ENCODE measurements at regions not wholly inside any gene's neighbourhood (a gene's known extent, or its start where the extent isn't known, plus 50 kb on each side); places are given as distances from the start of the nearest gene placed in this dataset.
A peak's percentile ranks its signal among the peaks of the same experiment; 100 is the strongest.
"Not testable (repeated sequence)": the region's sequence is repeated elsewhere in the genome, so short reads cannot be mapped to it uniquely, and the experiment has no call there.

DNA sequence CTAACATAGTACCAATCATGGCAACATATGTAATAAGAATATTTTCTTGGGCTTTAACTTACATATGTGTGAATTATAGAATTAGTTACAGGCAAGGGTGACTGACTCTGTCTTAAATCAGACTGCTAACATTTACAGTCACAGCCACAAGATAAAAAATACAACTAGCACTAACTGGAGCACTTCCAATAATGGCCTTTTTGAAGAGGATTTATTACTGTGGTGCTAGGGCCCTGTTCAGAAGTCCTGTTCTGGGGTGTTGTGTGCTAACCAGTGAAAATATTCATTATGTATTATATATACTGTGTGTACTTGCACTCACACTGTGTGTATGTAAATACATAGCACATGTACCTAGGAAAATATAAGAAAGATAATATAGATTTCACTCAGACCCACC lies 1611.2 kb downstream of the PCDH18 start:
- no peaks in the 10 kb centered on the region for H3K36me3 ChIP-seq
- no peaks in the 10 kb centered on the region for H3K27me3 ChIP-seq
- no peak overlapping the region for H3K27ac ChIP-seq
- H3K9me3 ChIP-seq: no peaks in the 10 kb centered on the region
- TF ChIP-seq POLR2A (IDR thresholded peaks at IDR 0.05): no peak
- no peak for TF ChIP-seq CTCF (IDR thresholded peaks at IDR 0.05)
- TF ChIP-seq POLR2AphosphoS5 (IDR thresholded peaks at IDR 0.05): no peak
- TF ChIP-seq EP300 (IDR thresholded peaks at IDR 0.05): no peak
- H3K4me3 ChIP-seq: no peak overlapping the region
- peak in 1 of 2 donors; percentile 2 for DNase-seq
- no peaks in the 10 kb centered on the region for H3K4me1 ChIP-seq
- intact Hi-C loops (cut with DNase I; ENCODE audit: low total_unique reads): no loop called here

DNA sequence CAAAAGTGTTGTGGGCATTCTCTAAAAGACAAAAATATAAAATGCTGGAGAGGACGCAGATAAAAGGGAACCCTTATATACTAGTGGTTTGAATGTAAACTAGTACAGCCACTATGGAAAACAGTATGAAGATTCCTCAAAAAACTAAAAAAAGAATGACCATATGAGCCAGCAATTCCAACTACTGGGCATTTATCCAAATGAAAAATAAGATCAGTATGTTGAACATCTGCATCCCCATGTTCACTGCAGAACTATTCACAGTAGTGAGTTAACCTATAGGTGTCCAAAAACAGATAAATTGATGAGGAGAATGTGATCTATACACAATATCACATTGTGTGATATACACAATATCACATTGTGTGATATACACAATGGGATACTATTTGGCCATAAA lies 1615.3 kb downstream of the PCDH18 start:
- WGBS, 5 donors: 48 to 76% (median 73%) methylated on average over 1 of the region's 1 CpG
- Histone ChIP-seq H3K36me3 (no peaks in the 10 kb centered on the region), H3K27me3 (no peaks in the 10 kb centered on the region), H3K27ac (no peak overlapping the region), H3K9me3 (no peaks in the 10 kb centered on the region), H3K4me3 (no peak overlapping the region), H3K4me1 (no peaks in the 10 kb centered on the region)
- peak in 1 of 2 donors; percentile 42 for DNase-seq
- TF ChIP-seq CTCF (IDR thresholded peaks at IDR 0.05) (no peak), POLR2AphosphoS5 (IDR thresholded peaks at IDR 0.05) (no peak), POLR2A (IDR thresholded peaks at IDR 0.05) (no peak), EP300 (IDR thresholded peaks at IDR 0.05) (no peak)
- intact Hi-C loops (cut with DNase I; ENCODE audit: low total_unique reads): no loop called here

DNA sequence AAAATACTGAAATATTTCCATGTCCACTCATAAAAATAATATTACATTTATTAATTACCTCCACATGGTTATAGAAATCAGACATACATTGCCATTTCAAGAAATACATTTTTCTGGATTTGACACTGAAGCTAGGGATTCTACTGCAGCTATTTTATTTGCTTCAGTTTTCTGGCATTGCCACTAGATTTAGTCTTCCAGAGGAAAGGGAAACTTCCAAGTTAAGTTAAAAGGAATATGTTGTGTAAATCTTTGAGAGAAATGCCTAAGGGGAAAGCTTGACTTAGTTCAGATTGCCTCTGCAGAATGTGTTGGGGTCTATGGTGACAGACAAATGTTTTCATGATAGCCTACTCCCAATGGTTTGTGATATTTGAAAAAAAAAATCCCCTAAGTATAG lies 1631.3 kb downstream of the PCDH18 start:
- Histone ChIP-seq H3K4me1 (no peaks in the 10 kb centered on the region), H3K36me3 (no peaks in the 10 kb centered on the region), H3K4me3 (no peak overlapping the region), H3K27ac (no peak overlapping the region), H3K9me3 (peaks cover 0 to 22% (median 0%) of the 10 kb centered on the region in 4 donors), H3K27me3 (no peaks in the 10 kb centered on the region)
- TF ChIP-seq POLR2A (IDR thresholded peaks at IDR 0.05) (no peak), POLR2AphosphoS5 (IDR thresholded peaks at IDR 0.05) (no peak), CTCF (IDR thresholded peaks at IDR 0.05) (no peak), EP300 (IDR thresholded peaks at IDR 0.05) (no peak)
- intact Hi-C loops (cut with DNase I; ENCODE audit: low total_unique reads): no loop called here
- DNase-seq: no peak

GRCh38 chr4:135864304-135864703 lies 1662.7 kb upstream of the PABPC4L start:
- peak in 1 of 2 donors; percentile 1 for DNase-seq
- H3K9me3 ChIP-seq; H3K27ac ChIP-seq; H3K27me3 ChIP-seq; intact Hi-C loops (cut with DNase I; ENCODE audit: low total_unique reads); H3K4me3 ChIP-seq; H3K36me3 ChIP-seq; H3K4me1 ChIP-seq: not testable (repeated sequence)
- WGBS, 5 donors: 27 to 44% (median 36%) methylated on average over 10 of the region's 10 CpGs

DNA sequence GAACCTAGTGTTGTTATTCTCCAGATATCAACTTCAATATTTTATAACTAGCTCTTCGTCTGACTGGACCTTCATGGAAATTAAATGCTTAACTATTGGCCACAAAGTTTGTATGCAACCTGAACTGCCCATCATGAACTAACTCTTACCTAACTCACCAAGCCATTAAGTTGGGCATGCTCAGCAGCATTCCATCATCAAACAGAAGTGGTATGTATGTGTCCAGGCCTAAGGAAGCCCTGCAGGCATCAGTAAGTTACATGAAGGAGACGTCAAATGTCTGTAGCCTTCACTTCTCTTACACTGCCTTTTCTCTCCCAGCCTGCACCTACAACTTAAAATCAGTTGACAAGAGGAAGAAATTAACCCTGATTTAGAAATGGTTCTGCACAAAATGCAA lies 1639.2 kb upstream of the PABPC4L start:
- 72 to 94% (median 80%) methylated on average over 2 of the region's 2 CpGs for WGBS, 5 donors
- no peak overlapping the region for H3K4me3 ChIP-seq
- no peaks in the 10 kb centered on the region for H3K9me3 ChIP-seq
- H3K36me3 ChIP-seq: no peaks in the 10 kb centered on the region
- no peak overlapping the region for H3K27ac ChIP-seq
- no peaks in the 10 kb centered on the region for H3K27me3 ChIP-seq
- H3K4me1 ChIP-seq: no peaks in the 10 kb centered on the region
- no peak for DNase-seq
- intact Hi-C loops (cut with DNase I; ENCODE audit: low total_unique reads): no loop called here
- TF ChIP-seq POLR2A (IDR thresholded peaks at IDR 0.05): no peak
- TF ChIP-seq POLR2AphosphoS5 (IDR thresholded peaks at IDR 0.05): no peak
- TF ChIP-seq CTCF (IDR thresholded peaks at IDR 0.05): no peak
- no peak for TF ChIP-seq EP300 (IDR thresholded peaks at IDR 0.05)

Measured in stomach (tissue), 8 donors.